ENCODE measurements at regions not wholly inside any gene's neighbourhood (a gene's known extent, or its start where the extent isn't known, plus 50 kb on each side); places are given as distances from the start of the nearest gene placed in this dataset.
A peak's percentile ranks its signal among the peaks of the same experiment; 100 is the strongest.
"Not testable (repeated sequence)": the region's sequence is repeated elsewhere in the genome, so short reads cannot be mapped to it uniquely, and the experiment has no call there.

- DNase-seq, result no peak
These were observed 183.7 kb upstream of the LMCD1 start for GRCh38 chr3:8317661-8318649.

DNA sequence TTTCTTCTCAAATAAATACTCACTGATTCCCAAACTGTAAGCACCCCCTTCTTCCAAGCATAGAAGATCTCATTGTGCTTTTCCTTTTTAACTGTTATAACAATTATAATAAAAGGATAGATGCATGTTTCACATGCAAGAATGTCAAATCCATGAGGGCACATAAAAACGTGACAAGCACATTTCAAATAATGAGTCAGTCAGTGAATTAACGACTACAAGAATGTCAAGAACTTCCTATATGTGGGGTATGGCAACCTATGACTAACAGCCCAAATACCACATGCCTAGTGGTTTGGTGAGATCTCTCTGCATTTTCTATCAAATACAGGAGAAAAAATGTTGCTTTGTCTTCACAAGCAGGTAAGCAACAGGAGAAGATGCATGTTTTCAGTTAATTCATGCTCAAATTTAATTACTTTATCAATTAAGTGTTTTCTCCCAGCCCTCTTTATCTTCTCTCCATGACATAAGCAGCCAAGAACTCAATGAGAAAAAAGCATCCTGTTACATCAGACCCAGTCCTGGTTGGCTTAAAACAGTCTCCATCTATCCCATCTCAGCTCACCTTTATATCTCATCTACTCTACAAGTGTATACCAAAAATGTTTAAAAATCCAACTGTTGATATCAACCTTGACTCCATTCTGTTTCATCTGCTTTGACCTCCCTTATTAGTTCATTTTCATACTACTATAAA lies 181.5 kb upstream of the LMCD1 start:
- peak; percentile 18 for DNase-seq

DNA sequence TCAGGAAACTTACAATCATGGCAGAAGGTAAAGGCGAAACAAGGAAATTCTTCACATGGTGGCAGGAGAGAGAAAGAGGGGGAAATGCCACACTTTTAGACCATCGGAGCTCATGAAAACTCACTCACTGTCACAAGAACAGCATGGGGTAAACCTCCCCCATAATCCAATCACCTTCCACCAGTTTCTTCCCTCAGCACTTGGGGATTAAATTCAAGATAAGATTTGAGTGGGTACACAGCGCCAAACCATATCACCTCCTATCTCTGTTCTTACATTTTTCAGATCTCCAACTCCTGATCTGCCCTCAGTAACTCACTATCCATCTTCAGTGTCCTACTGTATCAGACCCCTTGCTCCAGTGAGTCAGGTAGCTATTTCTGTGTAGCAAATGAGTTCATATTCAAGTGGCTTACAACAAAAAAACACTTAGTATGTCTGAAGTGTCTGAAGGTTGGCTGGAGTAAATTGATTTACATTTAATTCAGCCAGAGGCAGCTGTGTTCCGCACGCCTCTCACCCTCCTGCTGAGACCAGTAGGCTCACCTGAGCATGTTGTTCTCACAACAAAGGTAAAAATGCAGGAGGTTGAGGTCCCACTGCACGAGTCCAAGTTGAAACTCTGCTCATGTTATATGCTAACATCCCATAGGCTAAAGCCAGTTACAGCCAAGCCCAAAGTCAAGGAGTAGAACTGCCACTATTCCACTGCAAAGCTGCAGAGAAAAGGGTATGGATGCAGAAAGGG lies 180.7 kb upstream of the LMCD1 start:
- no peak for DNase-seq

DNA sequence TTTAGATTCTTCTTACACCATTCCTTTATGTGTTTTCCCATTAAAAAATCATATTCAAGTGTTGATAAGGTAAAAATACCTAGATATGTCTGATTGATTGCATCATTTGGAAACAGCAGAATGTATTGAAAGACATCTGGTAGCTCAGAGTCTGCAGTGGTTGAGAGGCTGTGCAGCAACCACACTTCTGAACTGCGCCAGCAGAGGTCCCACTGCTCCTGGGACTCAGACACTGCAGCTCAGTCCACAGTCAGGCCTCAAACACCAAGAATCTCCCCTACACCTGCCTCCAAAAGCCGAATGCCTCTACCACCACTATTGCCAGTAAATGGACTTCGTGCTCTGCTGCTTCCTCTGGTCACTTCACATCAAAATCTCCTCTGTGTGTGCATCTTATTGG lies 176.9 kb upstream of the LMCD1 start:
- peak; percentile 31 for DNase-seq

GRCh38 chr3:8325306-8325705 lies 176.3 kb upstream of the LMCD1 start:
- DNase-seq, result no peak

DNA sequence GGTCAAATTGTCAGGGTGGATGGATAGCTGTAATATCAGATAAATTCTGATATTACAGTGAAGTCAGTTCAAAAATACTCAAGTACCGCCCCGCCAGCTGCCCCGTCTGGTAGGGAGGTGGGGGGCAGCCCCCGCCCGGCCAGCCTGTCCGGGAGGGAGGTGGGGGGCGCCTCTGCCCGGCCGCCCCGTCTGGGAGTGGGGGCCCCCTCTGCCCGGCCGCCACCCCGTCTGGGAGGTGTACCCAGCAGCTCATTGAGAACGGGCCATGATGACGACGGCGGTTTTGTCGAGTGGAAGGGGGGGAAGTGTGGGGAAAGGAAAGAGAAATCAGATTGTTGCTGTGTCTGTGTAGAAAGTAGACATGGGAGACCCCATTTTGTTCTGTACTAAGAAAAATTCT lies 175.8 kb upstream of the LMCD1 start:
- DNase-seq, result not testable (repeated sequence)

DNA sequence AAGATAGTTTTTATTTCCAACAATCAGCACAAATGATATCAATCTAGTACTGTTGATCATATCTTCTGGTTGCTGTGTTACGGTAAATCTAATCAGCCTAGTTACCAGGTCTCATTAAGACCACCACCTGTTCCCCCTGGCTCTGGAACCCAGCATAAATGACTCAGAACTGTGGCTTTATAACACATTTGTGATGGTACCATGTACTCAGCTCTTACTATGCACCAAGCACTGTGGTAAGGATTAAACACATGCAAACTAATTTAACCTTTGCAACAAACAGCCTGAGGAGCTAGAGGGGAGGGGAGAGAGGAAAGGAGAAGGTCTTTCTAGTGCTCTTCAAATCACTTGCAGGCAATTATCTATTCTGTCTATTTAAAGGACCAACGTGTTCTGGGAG lies 173.9 kb upstream of the LMCD1 start:
- DNase-seq, result no peak

DNA sequence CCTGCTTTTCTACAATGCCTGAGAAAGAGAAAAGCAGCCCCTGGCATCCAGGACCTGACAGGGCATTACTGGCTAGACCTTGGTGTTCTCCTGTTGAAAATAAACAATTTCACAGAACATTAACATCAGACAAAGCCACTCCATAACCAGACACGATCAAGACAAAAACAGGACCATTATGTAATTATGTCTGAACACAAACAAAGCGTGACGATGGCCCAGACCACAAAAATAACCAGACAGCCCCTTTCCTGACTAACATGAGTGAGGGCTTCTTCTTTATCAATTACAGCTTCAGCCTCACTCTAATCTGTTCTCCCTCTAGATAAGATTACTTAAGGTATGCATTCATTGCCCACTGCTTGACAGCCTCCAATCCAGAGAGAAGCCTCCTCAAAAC lies 172.7 kb upstream of the LMCD1 start:
- no peak for DNase-seq

DNA sequence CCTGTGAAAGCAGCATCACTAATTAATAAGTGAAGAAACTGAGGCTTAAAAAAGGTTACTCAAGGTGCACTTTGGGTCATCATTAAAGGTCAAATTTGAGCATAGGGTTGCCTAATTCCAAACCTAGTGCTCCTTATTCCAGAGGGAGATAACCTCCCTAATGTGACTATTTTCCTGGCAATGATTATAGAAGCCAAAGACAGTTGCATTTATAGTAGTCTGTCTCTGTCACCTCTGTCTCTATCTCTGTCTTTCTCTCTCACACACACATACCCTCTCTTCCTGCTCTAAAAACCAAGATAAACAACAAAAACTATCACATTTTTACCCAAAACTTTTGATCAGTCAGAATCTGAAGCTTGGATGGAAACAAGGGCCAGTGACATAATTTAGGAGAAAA lies 172.0 kb upstream of the LMCD1 start:
- no peak for DNase-seq

GRCh38 chr3:8336456-8336855 lies 165.2 kb upstream of the LMCD1 start:
- no peak for DNase-seq

DNA sequence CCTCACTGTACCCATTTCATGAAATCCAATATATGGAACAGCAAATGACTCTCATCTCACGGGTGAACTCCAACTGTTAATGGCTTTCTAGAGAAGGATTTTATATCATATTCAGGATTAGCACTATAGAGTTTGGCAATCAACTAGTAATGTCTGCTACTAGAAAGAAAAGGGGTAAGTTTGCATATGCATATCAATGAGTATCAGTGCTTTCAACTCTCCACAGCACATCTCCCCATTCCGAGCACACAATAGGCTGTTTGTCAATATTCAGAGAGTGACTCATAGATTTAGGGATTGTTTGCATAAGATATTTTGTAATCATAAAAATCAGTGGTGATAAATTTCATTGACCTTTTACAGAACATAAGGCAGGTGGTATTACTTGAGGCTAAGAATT lies 163.2 kb upstream of the LMCD1 start:
- no peak for DNase-seq

GRCh38 chr3:8341821-8342247 lies 159.8 kb upstream of the LMCD1 start:
- DNase-seq, result no peak

- no peak for DNase-seq
These were observed 158.6 kb upstream of the LMCD1 start for GRCh38 chr3:8343058-8343457.

DNA sequence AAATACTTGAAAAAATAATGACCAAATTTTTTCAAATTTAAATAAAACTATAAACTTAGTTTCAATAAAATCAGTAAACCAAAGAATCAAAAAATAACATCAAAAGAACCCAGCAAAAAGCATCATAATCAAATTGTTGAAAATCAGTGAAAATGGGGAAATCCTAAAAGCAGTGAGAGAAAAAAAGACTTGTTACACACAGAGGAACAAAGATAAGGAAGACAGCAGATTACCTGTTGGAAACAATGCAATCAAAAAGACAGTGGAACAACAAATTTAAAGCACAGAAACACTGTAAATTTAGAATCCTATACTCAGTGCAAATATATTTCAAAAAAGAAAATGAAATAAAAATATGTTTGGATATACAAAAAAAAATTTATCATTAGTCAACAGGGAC lies 156.2 kb upstream of the LMCD1 start:
- no peak for DNase-seq

DNA sequence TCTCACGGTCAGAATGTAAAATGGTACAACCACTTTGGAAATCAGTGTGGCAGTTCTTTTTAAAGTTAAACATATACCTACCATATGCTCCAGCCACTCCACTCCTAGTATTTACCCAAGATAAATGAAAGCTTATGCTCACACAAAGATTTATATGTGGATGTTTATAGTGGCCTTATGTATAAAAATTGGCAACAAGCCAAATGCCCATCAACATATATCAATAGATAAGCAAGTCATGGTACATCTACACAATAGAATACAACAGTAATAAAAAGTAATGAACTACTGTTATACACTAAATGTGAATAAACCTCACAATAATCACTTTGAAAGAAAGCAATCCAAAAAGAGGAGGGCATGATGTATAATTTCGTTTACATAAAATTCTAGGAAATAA lies 153.5 kb upstream of the LMCD1 start:
- no peak for DNase-seq

GRCh38 chr3:8352475-8352874 lies 149.1 kb upstream of the LMCD1 start:
- no peak for DNase-seq

DNA sequence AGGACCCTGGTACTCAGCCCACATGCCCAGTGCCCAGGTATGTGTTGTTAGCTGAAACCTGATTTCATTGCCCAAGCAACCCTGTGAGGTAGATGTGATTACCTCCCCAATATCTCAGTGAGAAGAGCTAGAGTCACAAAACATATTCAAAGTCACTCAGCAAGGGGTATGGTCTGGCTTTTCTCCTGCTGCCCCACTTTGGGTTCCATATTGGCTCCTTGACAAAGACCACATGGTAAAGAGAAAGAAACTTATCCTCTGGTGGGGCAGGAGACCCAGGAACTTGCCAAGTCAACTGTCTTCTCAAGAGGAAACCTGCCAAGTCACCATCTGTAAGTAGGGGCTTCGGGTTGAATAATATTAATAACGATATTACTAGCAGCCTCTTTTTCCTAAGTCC lies 148.3 kb upstream of the LMCD1 start:
- no peak for DNase-seq

DNA sequence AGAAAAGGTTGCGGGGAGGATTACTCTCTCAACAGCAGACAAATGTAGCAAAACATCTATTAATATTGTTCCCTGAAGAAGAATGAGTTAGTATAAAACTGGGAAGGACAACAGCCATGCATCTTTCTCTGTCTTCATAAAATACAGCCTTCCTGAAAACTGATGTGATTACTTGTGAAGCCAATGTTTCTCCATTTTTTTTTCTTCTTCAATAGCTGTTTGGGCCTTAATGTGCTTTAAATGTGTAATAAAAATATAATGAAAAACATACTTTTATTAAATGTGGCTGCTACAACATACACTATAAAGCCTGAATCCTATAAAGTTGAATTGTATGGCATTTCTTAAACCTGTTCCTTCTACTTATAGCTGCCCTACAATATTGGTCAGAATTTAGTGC lies 146.3 kb upstream of the LMCD1 start:
- DNase-seq, result no peak

DNA sequence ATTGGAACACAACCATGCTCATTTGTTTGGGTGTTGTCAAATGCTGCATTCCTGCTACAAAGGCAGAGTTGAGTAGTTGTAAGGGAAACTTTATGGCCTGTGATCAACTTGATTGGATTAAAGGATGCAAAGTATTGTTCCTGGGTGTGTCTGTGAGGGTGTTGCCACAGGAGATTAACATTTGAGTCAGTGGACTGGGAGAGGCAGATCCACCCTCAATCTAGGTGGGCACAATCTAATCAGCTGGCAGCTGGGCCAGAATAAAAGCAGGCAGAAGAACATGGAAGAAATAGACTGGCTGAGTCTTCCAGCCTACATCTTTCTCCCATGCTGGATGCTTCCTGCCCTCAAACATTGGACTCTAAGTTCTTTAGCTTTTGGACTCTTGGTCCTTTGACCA lies 145.6 kb upstream of the LMCD1 start:
- not testable (repeated sequence) for DNase-seq

DNA sequence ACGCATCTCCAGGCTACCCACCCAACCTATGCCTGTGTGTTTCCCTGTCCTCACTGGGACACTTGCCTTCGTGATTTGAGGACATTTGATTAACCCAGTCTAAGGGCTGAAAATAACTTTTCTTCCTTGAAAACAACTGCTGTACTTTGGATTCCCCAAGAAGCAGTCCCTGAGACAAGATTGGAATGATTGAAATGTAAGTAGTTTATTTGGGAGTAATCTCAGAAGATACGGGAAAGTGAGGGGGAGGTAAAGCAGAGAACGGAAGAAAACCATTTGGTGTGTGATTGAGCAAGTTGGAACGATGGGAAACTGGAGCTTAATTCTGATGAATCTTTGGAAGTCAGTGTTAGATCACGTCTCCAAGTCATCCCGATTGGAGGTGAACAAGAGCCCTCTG lies 143.8 kb upstream of the LMCD1 start:
- DNase-seq, result no peak

- no peak for DNase-seq
These were observed 142.5 kb upstream of the LMCD1 start for GRCh38 chr3:8359133-8359532.

DNA sequence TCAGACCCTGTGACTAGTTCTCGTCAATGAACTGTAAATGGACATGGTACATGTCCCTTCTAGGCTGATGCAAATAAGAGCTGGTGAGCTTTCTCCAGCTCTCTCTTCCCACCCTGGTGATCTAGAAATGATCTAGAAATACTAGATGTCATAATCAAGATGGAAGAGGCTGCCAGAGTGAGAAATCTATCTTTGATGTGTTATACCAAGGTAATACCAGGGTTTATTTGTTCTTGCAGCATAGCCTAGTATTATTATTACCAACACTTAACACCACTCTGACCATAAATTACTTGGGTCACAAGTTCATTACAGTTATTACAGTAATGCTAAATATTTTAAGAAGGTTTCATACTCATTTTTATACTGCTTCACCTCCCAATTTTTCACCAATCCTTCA lies 138.4 kb upstream of the LMCD1 start:
- DNase-seq, result no peak

DNA sequence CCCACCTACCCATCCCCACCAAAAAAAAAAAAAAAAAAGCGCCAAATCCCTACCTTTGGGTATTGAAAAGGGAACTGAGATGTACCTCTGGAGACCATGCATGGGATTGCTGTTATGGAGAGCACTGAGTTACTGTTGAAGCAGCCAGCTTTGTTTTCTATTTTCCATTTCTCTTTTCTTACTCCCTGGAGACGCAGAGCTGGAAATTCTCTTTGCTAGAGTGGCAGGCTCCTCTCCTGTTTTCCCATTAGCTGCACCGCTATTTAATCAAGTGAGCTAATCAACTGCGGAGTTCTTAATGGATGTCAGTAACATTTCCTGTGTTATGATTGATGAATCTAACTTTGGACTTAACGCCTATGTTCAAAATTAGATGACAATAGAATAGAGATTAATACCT lies 136.1 kb upstream of the LMCD1 start:
- DNase-seq, result no peak

Data from activated CD4-positive, alpha-beta T cell treated with anti-CD3 and anti-CD28 coated beads, Interleukin-2, Interleukin-6, amounts not matched to agents 100 ng/mL and 50 ng/mL, durations not matched to agents 16 hours and 8 hours (primary cell).